SK-N-SH treated with all-trans-retinoic acid at 6 μM for 48 hours (cell line): ENCODE measurements at regions not wholly inside any gene's neighbourhood (a gene's known extent, or its start where the extent isn't known, plus 50 kb on each side); places are given as distances from the start of the nearest gene placed in this dataset.

ENCODE experiments used
- ARNTL ChIP-seq: fragments of 450-650 bp; formaldehyde crosslinking; IDR thresholded peaks from 2 replicates; pipeline ENCODE4 v1.5.0; 2020; ENCODE audit warnings: low read depth, mild to moderate bottlenecking, moderate library complexity, borderline replicate concordance
- OSR1 ChIP-seq: fragments of 250-450 bp; sonication (Bioruptor Pico); IDR thresholded peaks from 2 replicates; pipeline ENCODE4 v1.8.0; 2022; ENCODE audit warnings: moderate library complexity, mild to moderate bottlenecking, inconsistent platforms
- PPARA ChIP-seq: fragments of 250-450 bp; sonication (Bioruptor Pico); IDR thresholded peaks from 2 replicates; pipeline ENCODE4 v1.5.0; 2020; ENCODE audit warnings: mild to moderate bottlenecking, borderline replicate concordance
- RARB ChIP-seq: fragments of 250-450 bp; sonication (Bioruptor Pico); IDR thresholded peaks from 2 replicates; pipeline ENCODE4 v1.8.0; 2021; ENCODE audit warnings: mild to moderate bottlenecking, moderate library complexity
- SNAI2 ChIP-seq: fragments of 250-450 bp; sonication (Bioruptor Pico); IDR thresholded peaks from 2 replicates; pipeline ENCODE4 v1.5.0; 2020; ENCODE audit warnings: mild to moderate bottlenecking, moderate library complexity
- TCF4 ChIP-seq: fragments of 250-450 bp; sonication (Bioruptor Pico); IDR thresholded peaks from 2 replicates; pipeline ENCODE4 v1.8.0; 2021; ENCODE audit warnings: mild to moderate bottlenecking, moderate library complexity, borderline replicate concordance
- TSHZ2 ChIP-seq: fragments of 250-450 bp; sonication (Bioruptor Pico); IDR thresholded peaks from 2 replicates; pipeline ENCODE4 v1.5.0; 2020; ENCODE audit warnings: mild to moderate bottlenecking, moderate library complexity
- ZFP30 ChIP-seq: fragments of 450-650 bp; formaldehyde crosslinking; IDR thresholded peaks from 2 replicates; pipeline ENCODE4 v1.5.0; 2022; ENCODE audit warnings: mild to moderate bottlenecking, moderate library complexity
- ZNF565 ChIP-seq: fragments of 450-650 bp; formaldehyde crosslinking; conservative IDR thresholded peaks from 2 replicates; pipeline ENCODE4 v1.5.0; 2020; ENCODE audit warnings: low read depth, mild to moderate bottlenecking, moderate library complexity
- TF ChIP-seq, protein P1 (sequence below): fragments of 250-450 bp; sonication (Bioruptor Pico); IDR thresholded peaks from 2 replicates; pipeline ENCODE4 v1.8.0; 2021; ENCODE audit warnings: low read depth, mild to moderate bottlenecking, moderate library complexity, borderline replicate concordance
- TF ChIP-seq, protein P2 (sequence below): fragments of 250-450 bp; sonication (Bioruptor Pico); IDR thresholded peaks from 2 replicates; pipeline ENCODE4 v1.8.0; 2020; ENCODE audit warnings: mild to moderate bottlenecking, moderate library complexity, borderline replicate concordance
- TF ChIP-seq, protein P3 (sequence below): fragments of 250-450 bp; sonication (Bioruptor Pico); IDR thresholded peaks from 2 replicates; pipeline ENCODE4 v1.5.1; 2021; ENCODE audit warnings: mild to moderate bottlenecking, moderate library complexity

DNA sequence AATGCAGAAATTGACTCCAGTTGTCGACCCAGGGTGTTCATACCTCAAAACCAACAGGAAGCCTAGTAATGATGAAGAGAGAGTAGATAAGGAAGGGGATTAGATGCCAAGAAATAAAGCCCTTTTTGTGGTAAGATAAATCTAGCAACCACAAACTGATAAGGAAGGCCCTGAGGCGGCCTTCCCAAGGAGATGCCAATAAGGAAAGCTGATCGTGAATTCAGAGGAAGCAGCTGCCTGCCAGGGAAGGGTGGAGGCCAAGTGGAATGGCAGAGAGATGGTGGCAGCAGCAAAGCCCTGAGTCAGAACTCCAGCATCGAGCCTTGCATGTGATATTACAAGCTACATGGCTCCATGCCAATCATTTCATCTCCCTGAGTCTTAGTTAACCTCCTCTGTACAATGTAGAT is 126.3 kb downstream of the IRS1 start:
- TF ChIP-seq TCF4 (CRISPR knock-in tag) (no peak), ZNF565 (CRISPR knock-in tag) (no peak), ZFP30 (CRISPR knock-in tag) (no peak), RARB (CRISPR knock-in tag) (no peak), TSHZ2 (no peak), ARNTL (CRISPR knock-in tag) (no peak), SNAI2 (CRISPR knock-in tag) (no peak), OSR1 (CRISPR knock-in tag) (no peak), PPARA (CRISPR knock-in tag) (no peak)
- TF ChIP-seq, protein P1, sequence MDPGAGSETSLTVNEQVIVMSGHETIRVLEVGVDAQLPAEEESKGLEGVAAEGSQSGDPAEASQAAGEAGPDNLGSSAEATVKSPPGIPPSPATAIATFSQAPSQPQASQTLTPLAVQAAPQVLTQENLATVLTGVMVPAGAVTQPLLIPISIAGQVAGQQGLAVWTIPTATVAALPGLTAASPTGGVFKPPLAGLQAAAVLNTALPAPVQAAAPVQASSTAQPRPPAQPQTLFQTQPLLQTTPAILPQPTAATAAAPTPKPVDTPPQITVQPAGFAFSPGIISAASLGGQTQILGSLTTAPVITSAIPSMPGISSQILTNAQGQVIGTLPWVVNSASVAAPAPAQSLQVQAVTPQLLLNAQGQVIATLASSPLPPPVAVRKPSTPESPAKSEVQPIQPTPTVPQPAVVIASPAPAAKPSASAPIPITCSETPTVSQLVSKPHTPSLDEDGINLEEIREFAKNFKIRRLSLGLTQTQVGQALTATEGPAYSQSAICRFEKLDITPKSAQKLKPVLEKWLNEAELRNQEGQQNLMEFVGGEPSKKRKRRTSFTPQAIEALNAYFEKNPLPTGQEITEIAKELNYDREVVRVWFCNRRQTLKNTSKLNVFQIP (CRISPR knock-in tag): no peak
- TF ChIP-seq, protein P2, sequence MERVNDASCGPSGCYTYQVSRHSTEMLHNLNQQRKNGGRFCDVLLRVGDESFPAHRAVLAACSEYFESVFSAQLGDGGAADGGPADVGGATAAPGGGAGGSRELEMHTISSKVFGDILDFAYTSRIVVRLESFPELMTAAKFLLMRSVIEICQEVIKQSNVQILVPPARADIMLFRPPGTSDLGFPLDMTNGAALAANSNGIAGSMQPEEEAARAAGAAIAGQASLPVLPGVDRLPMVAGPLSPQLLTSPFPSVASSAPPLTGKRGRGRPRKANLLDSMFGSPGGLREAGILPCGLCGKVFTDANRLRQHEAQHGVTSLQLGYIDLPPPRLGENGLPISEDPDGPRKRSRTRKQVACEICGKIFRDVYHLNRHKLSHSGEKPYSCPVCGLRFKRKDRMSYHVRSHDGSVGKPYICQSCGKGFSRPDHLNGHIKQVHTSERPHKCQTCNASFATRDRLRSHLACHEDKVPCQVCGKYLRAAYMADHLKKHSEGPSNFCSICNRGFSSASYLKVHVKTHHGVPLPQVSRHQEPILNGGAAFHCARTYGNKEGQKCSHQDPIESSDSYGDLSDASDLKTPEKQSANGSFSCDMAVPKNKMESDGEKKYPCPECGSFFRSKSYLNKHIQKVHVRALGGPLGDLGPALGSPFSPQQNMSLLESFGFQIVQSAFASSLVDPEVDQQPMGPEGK: no peak
- TF ChIP-seq, protein P3, sequence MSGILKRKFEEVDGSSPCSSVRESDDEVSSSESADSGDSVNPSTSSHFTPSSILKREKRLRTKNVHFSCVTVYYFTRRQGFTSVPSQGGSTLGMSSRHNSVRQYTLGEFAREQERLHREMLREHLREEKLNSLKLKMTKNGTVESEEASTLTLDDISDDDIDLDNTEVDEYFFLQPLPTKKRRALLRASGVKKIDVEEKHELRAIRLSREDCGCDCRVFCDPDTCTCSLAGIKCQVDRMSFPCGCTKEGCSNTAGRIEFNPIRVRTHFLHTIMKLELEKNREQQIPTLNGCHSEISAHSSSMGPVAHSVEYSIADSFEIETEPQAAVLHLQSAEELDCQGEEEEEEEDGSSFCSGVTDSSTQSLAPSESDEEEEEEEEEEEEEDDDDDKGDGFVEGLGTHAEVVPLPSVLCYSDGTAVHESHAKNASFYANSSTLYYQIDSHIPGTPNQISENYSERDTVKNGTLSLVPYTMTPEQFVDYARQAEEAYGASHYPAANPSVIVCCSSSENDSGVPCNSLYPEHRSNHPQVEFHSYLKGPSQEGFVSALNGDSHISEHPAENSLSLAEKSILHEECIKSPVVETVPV (CRISPR knock-in tag): no peak
